Ectodermal cell (in vitro differentiated cells): ENCODE measurements at regions not wholly inside any gene's neighbourhood (a gene's known extent, or its start where the extent isn't known, plus 50 kb on each side); places are given as distances from the start of the nearest gene placed in this dataset.
"Not testable (repeated sequence)": the region's sequence is repeated elsewhere in the genome, so short reads cannot be mapped to it uniquely, and the experiment has no call there.

Experiments used
- H3K27ac ChIP-seq: 2 replicates; pipeline ENCODE4 v1.7.0; 2013; ENCODE audit warnings: mild to moderate bottlenecking, low read depth, low read length; ENCODE audit not compliant: insufficient read depth, poor library complexity, severe bottlenecking
- H3K27me3 ChIP-seq: 2 replicates; pipeline ENCODE4 v1.7.0; 2013; ENCODE audit warnings: mild to moderate bottlenecking, low read length; ENCODE audit not compliant: insufficient read depth, control insufficient read depth, poor library complexity, severe bottlenecking
- H3K36me3 ChIP-seq: one replicate; pipeline ENCODE4 v1.7.0; 2013; ENCODE audit warnings: low read length; ENCODE audit not compliant: control insufficient read depth, insufficient read depth
- H3K4me1 ChIP-seq: one replicate; pipeline ENCODE4 v1.7.0; 2013; ENCODE audit warnings: low read length; ENCODE audit not compliant: control insufficient read depth, insufficient read depth
- H3K4me3 ChIP-seq: 2 replicates; pipeline ENCODE4 v1.7.0; 2013; ENCODE audit warnings: low read depth, low read length, control low read depth; ENCODE audit not compliant: insufficient read depth
- H3K9me3 ChIP-seq: 2 replicates; pipeline ENCODE4 v1.7.0; 2013; ENCODE audit warnings: mild to moderate bottlenecking, low read length, moderate library complexity; ENCODE audit not compliant: control insufficient read depth
- WGBS, 2 experiments: methylation state at CpG; one replicate each; pipeline ENCODE4 v1.1.7; 2013; ENCODE audit warnings: missing lambda C conversion rate in 2 of 2; 5-methylcytosine and 5-hydroxymethylcytosine counted together

GRCh38 chr5:134471858-134472449 lies 53.5 kb upstream of the JADE2 start:
- not testable (repeated sequence) for H3K4me1 ChIP-seq, H3K27ac ChIP-seq, H3K9me3 ChIP-seq, H3K27me3 ChIP-seq, H3K4me3 ChIP-seq, H3K36me3 ChIP-seq
- 89 to 91% methylated on average over 7 of the region's 7 CpGs for WGBS, 2 experiments

- Histone ChIP-seq H3K9me3 (no peaks in the 10 kb centered on the region), H3K4me3 (no peak overlapping the region), H3K27ac (no peak overlapping the region), H3K27me3 (no peaks in the 10 kb centered on the region), H3K36me3 (no peaks in the 10 kb centered on the region), H3K4me1 (peaks cover 9% of the 10 kb centered on the region)
- 90 to 93% methylated on average over 3 of the region's 3 CpGs for WGBS, 2 experiments
These were observed 56.5 kb upstream of the JADE2 start for GRCh38 chr5:134468921-134469400.

- WGBS, 2 experiments = 94 to 95% methylated on average over 6 of the region's 6 CpGs
- no peak overlapping the region for H3K27ac ChIP-seq
These were observed 55.5 kb upstream of the CDKN2AIPNL start for GRCh38 chr5:134467231-134467630.

GRCh38 chr5:134466241-134467069 lies 54.8 kb upstream of the CDKN2AIPNL start:
- Histone ChIP-seq H3K27me3 (no peaks in the 10 kb centered on the region), H3K4me1 (peaks cover 9% of the 10 kb centered on the region), H3K36me3 (no peaks in the 10 kb centered on the region), H3K4me3 (peak overlapping the region; percentile 48), H3K27ac (peak overlapping the region; percentile 85), H3K9me3 (no peaks in the 10 kb centered on the region)
- WGBS, 2 experiments = 2% methylated on average over 26 of the region's 26 CpGs

More at GRCh38 chr5:134467231-134467630, 55.5 kb upstream of the CDKN2AIPNL start:
- Histone ChIP-seq H3K27me3 (no peaks in the 10 kb centered on the region), H3K4me3 (peak overlapping the region; percentile 48), H3K9me3 (no peaks in the 10 kb centered on the region), H3K4me1 (peaks cover 9% of the 10 kb centered on the region), H3K36me3 (no peaks in the 10 kb centered on the region)

GRCh38 chr5:134465816-134466240 lies 54.1 kb upstream of the CDKN2AIPNL start:
- 2 to 3% methylated on average over 31 of the region's 31 CpGs for WGBS, 2 experiments

GRCh38 chr5:134464988-134465815 lies 53.5 kb upstream of the CDKN2AIPNL start:
- Histone ChIP-seq H3K27ac (no peak overlapping the region), H3K27me3 (no peaks in the 10 kb centered on the region), H3K36me3 (no peaks in the 10 kb centered on the region), H3K4me1 (peaks cover 9% of the 10 kb centered on the region), H3K9me3 (no peaks in the 10 kb centered on the region), H3K4me3 (peak overlapping the region; percentile 48)
- 71 to 75% methylated on average over 10 of the region's 10 CpGs for WGBS, 2 experiments

More at GRCh38 chr5:134465816-134466240, 54.1 kb upstream of the CDKN2AIPNL start:
- H3K27ac ChIP-seq = peak overlapping the region; percentile 85
- no peaks in the 10 kb centered on the region for H3K27me3 ChIP-seq
- no peaks in the 10 kb centered on the region for H3K36me3 ChIP-seq
- H3K9me3 ChIP-seq = no peaks in the 10 kb centered on the region
- H3K4me1 ChIP-seq = peaks cover 9% of the 10 kb centered on the region
- H3K4me3 ChIP-seq = peak overlapping the region; percentile 48

GRCh38 chr5:134463991-134464760 lies 52.5 kb upstream of the CDKN2AIPNL start:
- Histone ChIP-seq H3K27ac (no peak overlapping the region), H3K36me3 (no peaks in the 10 kb centered on the region), H3K27me3 (no peaks in the 10 kb centered on the region), H3K4me3 (no peak overlapping the region), H3K4me1 (peaks cover 9% of the 10 kb centered on the region), H3K9me3 (no peaks in the 10 kb centered on the region)
- WGBS, 2 experiments = 90% methylated on average over 10 of the region's 10 CpGs

GRCh38 chr5:134463176-134463720 lies 51.6 kb upstream of the CDKN2AIPNL start:
- peaks cover 9% of the 10 kb centered on the region for H3K4me1 ChIP-seq
- 90 to 95% methylated on average over 7 of the region's 7 CpGs for WGBS, 2 experiments
- H3K4me3 ChIP-seq = no peak overlapping the region

GRCh38 chr5:134462761-134463160 lies 51.1 kb upstream of the CDKN2AIPNL start:
- Histone ChIP-seq H3K27ac (no peak overlapping the region), H3K36me3 (no peaks in the 10 kb centered on the region), H3K9me3 (no peaks in the 10 kb centered on the region), H3K4me1 (peaks cover 9% of the 10 kb centered on the region), H3K4me3 (no peak overlapping the region), H3K27me3 (no peaks in the 10 kb centered on the region)
- 79 to 81% methylated on average over 6 of the region's 6 CpGs for WGBS, 2 experiments

More at GRCh38 chr5:134463176-134463720, 51.6 kb upstream of the CDKN2AIPNL start:
- Histone ChIP-seq H3K9me3 (no peaks in the 10 kb centered on the region), H3K27me3 (no peaks in the 10 kb centered on the region), H3K36me3 (no peaks in the 10 kb centered on the region), H3K27ac (no peak overlapping the region)
